ENCODE measurements at regions not wholly inside any gene's neighbourhood (a gene's known extent, or its start where the extent isn't known, plus 50 kb on each side); places are given as distances from the start of the nearest gene placed in this dataset.

DNA sequence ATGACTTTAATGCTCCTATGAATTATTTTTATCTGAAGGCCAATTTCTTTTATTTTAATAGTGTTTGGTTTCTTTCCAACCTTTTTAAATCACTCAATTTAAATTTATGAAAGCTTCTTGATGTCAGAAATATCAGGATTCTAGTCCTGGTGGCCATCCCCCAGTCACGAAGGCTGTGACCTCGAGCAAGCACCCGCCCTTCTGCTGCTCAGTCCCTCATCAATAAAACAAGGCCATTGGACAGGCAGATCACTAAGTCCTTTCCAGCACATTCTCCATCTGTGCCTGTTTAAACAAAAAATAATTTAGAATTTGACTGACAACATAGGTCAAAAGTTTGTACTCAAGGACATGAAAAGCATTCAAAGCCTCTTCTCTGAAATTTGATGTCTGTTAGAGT is 483.6 kb upstream of the VRK2 start:
- Histone ChIP-seq H2AK5ac (ENCODE audit: low read depth, low read length) (no peak overlapping the region), H2BK12ac (ENCODE audit: low read depth, low read length) (no peak overlapping the region), H2BK120ac (replicated peaks; ENCODE audit: low read depth, low read length) (no peak overlapping the region), H3K79me1 (ENCODE audit: low read depth, low read length) (no peaks in the 10 kb centered on the region), H4K91ac (replicated peaks; ENCODE audit: insufficient read length, low read length) (no peak overlapping the region), H3K23ac (ENCODE audit: insufficient read length) (no peak overlapping the region), H3K14ac (ENCODE audit: insufficient read length) (no peak overlapping the region), H3K56ac (replicated peaks; ENCODE audit: insufficient read length, low read depth, low read length) (no peak overlapping the region), H3K9ac (replicated peaks in 1 of 4; ENCODE audit: extremely low read depth in 1 of 4, low read depth in 3 of 4, low read length in 3 of 4) (no peak overlapping the region), H3K23me2 (ENCODE audit: low read depth, low read length) (no peaks in the 10 kb centered on the region), H2BK20ac (ENCODE audit: low read length) (no peak overlapping the region), H3K4me3 (ENCODE audit: extremely low read depth in 1 of 4, insufficient read depth in 2 of 4, low read depth in 3 of 4, low read length in 4 of 4) (no peak overlapping the region), H2BK15ac (ENCODE audit: low read length) (no peak overlapping the region), H4K8ac (ENCODE audit: extremely low read depth, insufficient read depth, low read length) (no peak overlapping the region), H3K4ac (replicated peaks; ENCODE audit: insufficient read length, low read depth, low read length) (no peak overlapping the region), H3K4me1 (replicated peaks in 1 of 4; ENCODE audit: control insufficient read depth in 3 of 4, insufficient read depth in 4 of 4, low read length in 3 of 4) (no peaks in the 10 kb centered on the region), H3K36me3 (ENCODE audit: control insufficient read depth in 2 of 4, insufficient read depth in 4 of 4, low read length in 3 of 4) (no peaks in the 10 kb centered on the region), H2AFZ (ENCODE audit: low read length) (no peak overlapping the region), H2BK5ac (ENCODE audit: low read depth, low read length) (no peak overlapping the region), H4K20me1 (replicated peaks in 1 of 2; ENCODE audit: control insufficient read depth in 1 of 2, insufficient read depth in 2 of 2, low read length in 2 of 2) (no peaks in the 10 kb centered on the region), H3K9me3 (ENCODE audit: insufficient read depth in 2 of 2, low read depth in 1 of 2, low read length in 1 of 2) (no peaks in the 10 kb centered on the region), H3K79me2 (ENCODE audit: control insufficient read depth in 1 of 2, insufficient read depth in 2 of 2, low read length in 2 of 2) (no peaks in the 10 kb centered on the region), H3K27ac (ENCODE audit: low read depth, low read length) (no peak overlapping the region), H3K27me3 (replicated peaks in 1 of 4; ENCODE audit: control insufficient read depth in 3 of 4, extremely low read depth in 1 of 4, insufficient read depth in 3 of 4, low read length in 3 of 4) (no peaks in the 10 kb centered on the region), H4K5ac (ENCODE audit: insufficient read length, low read depth, low read length) (no peak overlapping the region), H3K4me2 (ENCODE audit: insufficient read depth in 1 of 2, low read depth in 2 of 2, low read length in 2 of 2) (no peak overlapping the region), H3K18ac (ENCODE audit: extremely low read depth, low read length) (no peak overlapping the region)
- FAIRE-seq, result no peak
- POLR2A ChIA-PET (ENCODE audit: partially characterized antibody), result no interaction called here
- TF ChIP-seq CHD1 (IDR thresholded peaks at IDR 0.05; ENCODE audit: low read depth, low read length), result no peak
- TF ChIP-seq CHD2 (IDR thresholded peaks at IDR 0.05; ENCODE audit: low read length), result no peak
- no peak for TF ChIP-seq NRF1 (IDR thresholded peaks at IDR 0.05; ENCODE audit: low read depth, low read length)
- TF ChIP-seq SP4 (IDR thresholded peaks at IDR 0.05; ENCODE audit: low read length), result no peak
- no peak for TF ChIP-seq TCF12 (IDR thresholded peaks at IDR 0.05; ENCODE audit: low read depth, low read length)
- no peak for TF ChIP-seq EZH2 (IDR thresholded peaks at IDR 0.05; ENCODE audit: low read depth, low read length, severe bottlenecking)
- TF ChIP-seq SIRT6 (IDR thresholded peaks at IDR 0.05; ENCODE audit: low read length), result no peak
- TF ChIP-seq ZNF274 (IDR thresholded peaks at IDR 0.05; ENCODE audit: borderline replicate concordance, extremely low read depth, low read length), result no peak
- no peak for TF ChIP-seq HDAC6 (IDR thresholded peaks at IDR 0.05; ENCODE audit: low read depth, low read length)
- no peak for DNase-seq (ENCODE audit: low read depth in 1 of 2, low spot score in 2 of 2)
- WGBS, 2 experiments (ENCODE audit: extremely low coverage in 1 of 2, insufficient coverage in 1 of 2, insufficient read length in 1 of 2, insufficient replicate concordance in 2 of 2, low coverage in 1 of 2, low lambda C conversion rate in 2 of 2, missing lambda C conversion rate in 1 of 2), result 96% methylated on average over 3 of the region's 3 CpGs; no CpG with 5 or more reads in 1 of the 2 experiments
- CTCF ChIA-PET (ENCODE audit: partially characterized antibody), result interaction anchor here (1.7 to 1.9 kb wide), 2 partner anchors 11 to 13 kb away, joined by 5 read pairs; no protein-coding TSS in a partner anchor

Measured in H1 (cell line).